Thyroid gland (tissue), 4 donors: ENCODE measurements at regions not wholly inside any gene's neighbourhood (a gene's known extent, or its start where the extent isn't known, plus 50 kb on each side); places are given as distances from the start of the nearest gene placed in this dataset.

Experiments used
- CTCF ChIP-seq, 6 experiments: fragments of 200-600 bp in 3 of 6; fragments of 450-650 bp in 3 of 6; sonication (generic) in 3 of 6; IDR thresholded peaks; one replicate each; pipeline ENCODE4 v1.5.1; 2016 to 2019; ENCODE audit warnings: antibody characterized with exemption in 6 of 6, mild to moderate bottlenecking in 2 of 6, inconsistent platforms in 1 of 6, moderate library complexity in 1 of 6
- POLR2A ChIP-seq, 2 donors: fragments of 450-650 bp; IDR thresholded peaks; one replicate each; pipeline ENCODE4 v1.6.1; 2017; ENCODE audit warnings: antibody characterized with exemption in 2 of 2, mild to moderate bottlenecking in 2 of 2, moderate library complexity in 1 of 2

GRCh38 chr5:152824316-152824715, 419.2 kb upstream of the NMUR2 start:
- TF ChIP-seq CTCF (IDR thresholded peaks at IDR 0.05): no peak
- no peak for TF ChIP-seq POLR2A (IDR thresholded peaks at IDR 0.05)
